Common myeloid progenitor, CD34-positive (primary cell): ENCODE measurements at regions not wholly inside any gene's neighbourhood (a gene's known extent, or its start where the extent isn't known, plus 50 kb on each side); places are given as distances from the start of the nearest gene placed in this dataset.
A peak's percentile ranks its signal among the peaks of the same experiment; 100 is the strongest.

Experiments used
- CTCF ChIA-PET: fragments of 350-600 bp; sonication (Branson Sonifier 250); formaldehyde crosslinking; loops from one replicate; lab custom pipeline; 2021; ENCODE audit warnings: antibody characterized with exemption; lab: Charles Lee
- POLR2A ChIA-PET: fragments of 350-600 bp; sonication (Branson Sonifier 250); formaldehyde crosslinking; loops from one replicate; lab custom pipeline; 2021; ENCODE audit warnings: antibody characterized with exemption; lab: Charles Lee
- DNase-seq, 3 donors: peaks; one replicate each; pipeline versions ENCODE4 v3.0.0 to v3.0.0-alpha.2; 2013
- H3K27ac ChIP-seq, 2 experiments: 1 replicate in 1 of 2; 2 replicates in 1 of 2; pipeline ENCODE4 v1.7.0; 2013; ENCODE audit warnings: inconsistent platforms in 2 of 2, low read length in 2 of 2, mild to moderate bottlenecking in 2 of 2, low read depth in 1 of 2, moderate library complexity in 1 of 2; ENCODE audit not compliant: severe bottlenecking in 2 of 2, insufficient read depth in 1 of 2, poor library complexity in 1 of 2
- H3K27me3 ChIP-seq, 5 experiments: replicated peaks in 2 of 5; 1 replicate in 3 of 5; 2 replicates in 2 of 5; pipeline versions ENCODE4 v1.6.1 to v1.7.0; 2013; ENCODE audit warnings: low read length in 4 of 5, mild to moderate bottlenecking in 2 of 5, moderate library complexity in 2 of 5, inconsistent platforms in 1 of 5; ENCODE audit not compliant: insufficient read depth in 5 of 5, control insufficient read depth in 4 of 5
- H3K36me3 ChIP-seq, 4 experiments: 1 replicate in 2 of 4; 2 replicates in 2 of 4; pipeline versions ENCODE4 v1.6.1 to v1.7.0; 2013; ENCODE audit warnings: low read length in 3 of 4, control low read depth in 1 of 4, mild to moderate bottlenecking in 1 of 4; ENCODE audit not compliant: control insufficient read depth in 4 of 4, insufficient read depth in 4 of 4
- H3K4me1 ChIP-seq, 4 experiments: 1 replicate in 3 of 4; 2 replicates in 1 of 4; pipeline versions ENCODE4 v1.6.1 to v1.7.1; 2013; ENCODE audit warnings: low read length in 3 of 4, mild to moderate bottlenecking in 3 of 4, control low read depth in 1 of 4, inconsistent platforms in 1 of 4, moderate library complexity in 1 of 4; ENCODE audit not compliant: control insufficient read depth in 4 of 4, insufficient read depth in 4 of 4; ENCODE audit errors: control extremely low read depth in 1 of 4
- H3K4me3 ChIP-seq, 7 experiments: 1 replicate in 4 of 7; 2 replicates in 3 of 7; pipeline versions ENCODE4 v1.5.1 to v1.7.0; 2013; ENCODE audit warnings: mild to moderate bottlenecking in 7 of 7, low read length in 6 of 7, moderate library complexity in 6 of 7, inconsistent platforms in 2 of 7, low read depth in 2 of 7, control low read depth in 1 of 7; ENCODE audit not compliant: insufficient read depth in 4 of 7, control insufficient read depth in 1 of 7; ENCODE audit errors: extremely low read depth in 1 of 7
- H3K9me3 ChIP-seq, 5 experiments: 1 replicate in 4 of 5; 2 replicates in 1 of 5; pipeline versions ENCODE4 v1.6.1 to v1.7.1; 2013; ENCODE audit warnings: low read length in 4 of 5, mild to moderate bottlenecking in 2 of 5, inconsistent platforms in 1 of 5, low read depth in 1 of 5, moderate library complexity in 1 of 5; ENCODE audit not compliant: control insufficient read depth in 4 of 5, insufficient read depth in 2 of 5; ENCODE audit errors: control extremely low read depth in 1 of 5
- WGBS: methylation state at CpG from one replicate; pipeline ENCODE4 v1.1.5; 2013; ENCODE audit not compliant: insufficient coverage; 5-methylcytosine and 5-hydroxymethylcytosine counted together

DNA sequence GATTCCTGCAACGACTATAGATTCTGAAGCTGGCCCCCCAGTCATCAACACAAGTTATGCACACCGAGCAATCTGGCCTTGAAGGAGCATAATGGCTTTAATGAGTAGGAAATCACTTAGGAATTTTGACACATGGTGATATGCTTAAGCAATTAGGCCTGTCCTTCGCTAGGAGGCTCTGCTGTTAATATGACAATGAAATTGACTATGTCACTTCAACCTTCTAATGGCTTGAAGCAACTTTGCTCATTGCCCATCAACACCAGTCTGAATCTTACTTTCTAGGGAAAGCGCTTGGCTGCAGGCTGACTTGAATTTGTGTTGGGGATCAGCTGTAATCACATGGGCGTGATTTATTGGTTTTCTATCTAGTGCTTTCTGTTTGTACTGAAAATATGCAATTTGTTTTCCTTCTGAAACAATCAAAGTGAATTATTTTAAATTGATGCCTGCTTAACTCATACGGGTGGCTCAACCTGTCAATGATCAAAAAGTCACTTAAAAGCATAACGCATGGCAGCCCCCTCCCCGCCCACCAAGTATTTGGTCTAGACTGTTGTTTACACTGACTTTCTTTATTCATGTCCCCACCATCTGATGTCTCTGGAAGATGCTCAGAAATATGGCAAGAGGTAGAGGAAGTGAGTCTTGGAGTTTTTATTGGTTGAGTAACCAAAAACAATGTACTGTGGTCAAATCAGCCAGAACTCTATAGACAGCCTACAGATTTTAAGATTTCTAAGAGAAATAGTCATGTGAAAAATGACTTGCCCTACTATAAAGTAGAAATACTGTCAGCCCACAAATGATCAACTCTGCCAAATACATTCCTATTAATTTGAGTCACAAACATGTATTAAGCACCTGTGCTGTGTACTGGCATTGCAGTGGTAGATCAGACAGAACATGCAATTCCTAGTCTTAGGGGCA, 344.9 kb downstream of the RBM43 start:
- no peak for DNase-seq
- ChIA-PET POLR2A (no interaction called here), CTCF (no interaction called here)
- no peaks in the 10 kb centered on the region for H3K36me3 ChIP-seq
- H3K9me3 ChIP-seq: no peaks in the 10 kb centered on the region
- peaks cover 0 to 3% (median 0%) of the 10 kb centered on the region in 4 experiments for H3K4me1 ChIP-seq
- WGBS: 94% methylated on average over 5 of the region's 8 CpGs
- no peak overlapping the region for H3K4me3 ChIP-seq
- no peaks in the 10 kb centered on the region for H3K27me3 ChIP-seq
- H3K27ac ChIP-seq: no peak overlapping the region

GRCh38 chr2:150911766-150912280, 349.8 kb downstream of the RBM43 start:
- Histone ChIP-seq H3K27ac (no peak overlapping the region), H3K4me1 (peaks cover 0 to 3% (median 0%) of the 10 kb centered on the region in 4 experiments), H3K27me3 (no peaks in the 10 kb centered on the region), H3K36me3 (no peaks in the 10 kb centered on the region), H3K9me3 (no peaks in the 10 kb centered on the region), H3K4me3 (peak overlapping the region in 2 of 7 experiments; percentile 16 to 43)
- 15% methylated on average over 9 of the region's 9 CpGs for WGBS
- peak; percentile 12 to 61 (median 30) for DNase-seq
- ChIA-PET POLR2A (no interaction called here), CTCF (interaction anchor here (0.6 kb wide), 1 partner anchor 13 kb away, joined by 3 read pairs; no protein-coding TSS in a partner anchor)

- ChIA-PET POLR2A (no interaction called here), CTCF (no interaction called here)
- DNase-seq: peak in 1 of 3 donors; percentile 7
- Histone ChIP-seq H3K9me3 (no peaks in the 10 kb centered on the region), H3K4me1 (peaks cover 0 to 3% (median 0%) of the 10 kb centered on the region in 4 experiments), H3K36me3 (no peaks in the 10 kb centered on the region), H3K27ac (no peak overlapping the region), H3K27me3 (no peaks in the 10 kb centered on the region), H3K4me3 (no peak overlapping the region)
- WGBS: no CpG with 5 or more reads among the region's 1 CpG
Observed at GRCh38 chr2:150909613-150910012, 352.1 kb downstream of the RBM43 start.

DNA sequence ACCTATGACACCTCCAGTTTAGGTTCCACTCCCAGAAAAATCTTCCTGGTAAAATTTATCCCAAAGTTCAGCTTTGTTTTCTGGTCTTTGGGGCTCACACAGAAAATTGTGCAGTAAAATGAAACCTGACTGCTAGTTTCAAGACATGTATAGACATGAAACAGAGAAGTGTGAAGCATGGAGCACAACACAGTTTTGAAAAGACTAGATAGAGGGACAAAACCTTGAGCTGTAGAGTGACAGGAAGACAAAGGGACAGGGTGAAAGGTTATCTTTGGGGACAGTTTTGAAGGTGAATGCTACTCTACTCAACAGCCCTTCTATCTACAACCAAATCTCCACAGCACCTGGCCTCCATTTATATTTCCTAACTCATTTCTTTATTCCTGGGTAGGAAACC, 352.6 kb downstream of the RBM43 start:
- Histone ChIP-seq H3K36me3 (no peaks in the 10 kb centered on the region), H3K4me3 (no peak overlapping the region), H3K4me1 (peaks cover 0 to 3% (median 0%) of the 10 kb centered on the region in 4 experiments), H3K9me3 (no peaks in the 10 kb centered on the region), H3K27me3 (no peaks in the 10 kb centered on the region), H3K27ac (no peak overlapping the region)
- CTCF ChIA-PET: no interaction called here
- POLR2A ChIA-PET: no interaction called here
- DNase-seq: no peak

- Histone ChIP-seq H3K27ac (no peak overlapping the region), H3K4me1 (peaks cover 0 to 3% (median 0%) of the 10 kb centered on the region in 4 experiments), H3K4me3 (no peak overlapping the region), H3K36me3 (no peaks in the 10 kb centered on the region), H3K9me3 (no peaks in the 10 kb centered on the region), H3K27me3 (no peaks in the 10 kb centered on the region)
- 80% methylated on average over 1 of the region's 4 CpGs for WGBS
- no peak for DNase-seq
- POLR2A ChIA-PET: no interaction called here
- CTCF ChIA-PET: interaction anchor here (1.2 kb wide), 1 partner anchor 127 kb away, joined by 3 read pairs; no protein-coding TSS in a partner anchor
Observed at GRCh38 chr2:150907466-150907865, 354.2 kb downstream of the RBM43 start.

DNA sequence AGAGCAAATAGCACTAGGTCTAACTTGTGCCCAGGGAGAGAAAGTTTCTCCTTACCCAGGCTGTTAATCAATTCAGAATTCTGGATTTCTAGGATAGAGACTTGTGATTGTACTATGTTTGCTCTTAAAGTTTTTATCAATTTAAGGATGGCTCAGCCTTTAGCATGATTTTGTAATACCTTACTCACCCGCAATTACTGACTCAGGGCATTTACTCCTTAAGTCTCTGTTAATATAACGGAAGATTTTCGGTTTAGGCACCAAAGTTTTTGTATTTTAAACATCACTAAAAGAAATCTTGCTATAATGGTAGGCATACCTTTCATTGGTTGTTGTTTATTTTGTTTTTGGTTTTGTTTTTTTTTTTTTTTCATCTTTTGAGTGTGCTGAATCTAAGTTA, 358.2 kb downstream of the RBM43 start:
- no peak for DNase-seq
- peaks cover 0 to 3% (median 0%) of the 10 kb centered on the region in 5 experiments for H3K9me3 ChIP-seq
- no peaks in the 10 kb centered on the region for H3K36me3 ChIP-seq
- ChIA-PET CTCF (no interaction called here), POLR2A (no interaction called here)
- no peaks in the 10 kb centered on the region for H3K4me1 ChIP-seq
- H3K4me3 ChIP-seq: no peak overlapping the region
- no peak overlapping the region for H3K27ac ChIP-seq
- no CpG with 5 or more reads among the region's 3 CpGs for WGBS
- no peaks in the 10 kb centered on the region for H3K27me3 ChIP-seq

GRCh38 chr2:150903055-150903454, 358.6 kb downstream of the RBM43 start:
- ChIA-PET CTCF (no interaction called here), POLR2A (no interaction called here)
- WGBS: no CpG with 5 or more reads among the region's 1 CpG
- Histone ChIP-seq H3K27me3 (no peaks in the 10 kb centered on the region), H3K4me1 (no peaks in the 10 kb centered on the region), H3K36me3 (no peaks in the 10 kb centered on the region), H3K9me3 (peaks cover 0 to 3% (median 0%) of the 10 kb centered on the region in 5 experiments), H3K27ac (no peak overlapping the region), H3K4me3 (no peak overlapping the region)
- no peak for DNase-seq
